GM23248 (cell line): ENCODE measurements at regions not wholly inside any gene's neighbourhood (a gene's known extent, or its start where the extent isn't known, plus 50 kb on each side); places are given as distances from the start of the nearest gene placed in this dataset.

ENCODE experiments used
- DNase-seq: peaks from one replicate; pipeline ENCODE4 v3.0.0-alpha.2; 2015
- H2AFZ ChIP-seq: fragments of 200-600 bp; sonication (generic); 2 replicates; pipeline ENCODE4 v1.6.1; 2016; ENCODE audit warnings: antibody characterized with exemption
- H3F3A ChIP-seq: fragments of 200-600 bp; sonication (generic); 2 replicates; pipeline ENCODE4 v1.6.1; 2016; ENCODE audit warnings: mild to moderate bottlenecking, antibody characterized with exemption, mixed run types; ENCODE audit not compliant: insufficient read depth
- H3K27ac ChIP-seq: fragments of 200-600 bp; sonication (generic); 2 replicates; pipeline ENCODE4 v1.5.1; 2016; ENCODE audit warnings: mild to moderate bottlenecking
- H3K27me3 ChIP-seq: fragments of 200-600 bp; sonication (generic); replicated peaks from 2 replicates; pipeline ENCODE4 v1.6.1; 2016; ENCODE audit warnings: mild to moderate bottlenecking; ENCODE audit not compliant: insufficient read depth
- H3K36me3 ChIP-seq: fragments of 200-600 bp; sonication (generic); 2 replicates; pipeline ENCODE4 v1.6.1; 2016; ENCODE audit warnings: low read depth, mild to moderate bottlenecking
- H3K4me1 ChIP-seq: fragments of 200-600 bp; sonication (generic); 2 replicates; pipeline ENCODE4 v1.6.1; 2016; ENCODE audit warnings: mild to moderate bottlenecking; ENCODE audit not compliant: insufficient read depth
- H3K4me2 ChIP-seq: fragments of 200-600 bp; sonication (generic); one replicate; pipeline ENCODE4 v1.6.1; 2016; ENCODE audit warnings: mild to moderate bottlenecking; ENCODE audit not compliant: unreplicated experiment
- H3K4me3 ChIP-seq: fragments of 200-600 bp; sonication (generic); 2 replicates; pipeline ENCODE4 v1.5.1; 2016; ENCODE audit warnings: mild to moderate bottlenecking
- H3K79me2 ChIP-seq: fragments of 200-600 bp; sonication (generic); 2 replicates; pipeline ENCODE4 v1.6.1; 2016; ENCODE audit warnings: mild to moderate bottlenecking; ENCODE audit not compliant: insufficient read depth
- H3K9ac ChIP-seq: fragments of 200-600 bp; sonication (generic); 2 replicates; pipeline ENCODE4 v1.6.1; 2016; ENCODE audit warnings: mild to moderate bottlenecking
- H3K9me2 ChIP-seq: fragments of 200-600 bp; sonication (generic); 2 replicates; pipeline ENCODE4 v1.6.1; 2016; ENCODE audit warnings: mixed run types, mild to moderate bottlenecking, moderate library complexity; ENCODE audit not compliant: insufficient read depth
- H3K9me3 ChIP-seq: fragments of 200-600 bp; sonication (generic); one replicate; pipeline ENCODE4 v1.6.1; 2017; ENCODE audit warnings: low read depth
- H4K20me1 ChIP-seq: fragments of 200-600 bp; sonication (generic); 2 replicates; pipeline ENCODE4 v1.6.0; 2016; ENCODE audit not compliant: insufficient read depth
- EZH2 ChIP-seq: fragments of 200-600 bp; sonication (generic); IDR thresholded peaks from 2 replicates; pipeline ENCODE4 v1.6.1; 2018; ENCODE audit warnings: antibody characterized with exemption, mild to moderate bottlenecking; ENCODE audit not compliant: insufficient read depth, poor library complexity, severe bottlenecking
- EZH2phosphoT487 ChIP-seq: fragments of 200-600 bp; sonication (generic); IDR thresholded peaks from 2 replicates; pipeline ENCODE4 v1.6.1; 2018; ENCODE audit warnings: antibody characterized with exemption, moderate library complexity, mild to moderate bottlenecking, low read depth; ENCODE audit not compliant: insufficient read depth
- WGBS, 2 experiments: methylation state at CpG; one replicate each; pipeline ENCODE4 v1.1.6; 2015 to 2017; ENCODE audit warnings: low lambda C conversion rate in 2 of 2, low coverage in 1 of 2; ENCODE audit errors: missing lambda C conversion rate in 2 of 2; 5-methylcytosine and 5-hydroxymethylcytosine counted together
- in situ Hi-C: fragments of 300-500 bp; cut with MboI; formaldehyde crosslinking; loops from 2 replicates; pipeline ENCODE4 v1.15.0; 2020

DNA sequence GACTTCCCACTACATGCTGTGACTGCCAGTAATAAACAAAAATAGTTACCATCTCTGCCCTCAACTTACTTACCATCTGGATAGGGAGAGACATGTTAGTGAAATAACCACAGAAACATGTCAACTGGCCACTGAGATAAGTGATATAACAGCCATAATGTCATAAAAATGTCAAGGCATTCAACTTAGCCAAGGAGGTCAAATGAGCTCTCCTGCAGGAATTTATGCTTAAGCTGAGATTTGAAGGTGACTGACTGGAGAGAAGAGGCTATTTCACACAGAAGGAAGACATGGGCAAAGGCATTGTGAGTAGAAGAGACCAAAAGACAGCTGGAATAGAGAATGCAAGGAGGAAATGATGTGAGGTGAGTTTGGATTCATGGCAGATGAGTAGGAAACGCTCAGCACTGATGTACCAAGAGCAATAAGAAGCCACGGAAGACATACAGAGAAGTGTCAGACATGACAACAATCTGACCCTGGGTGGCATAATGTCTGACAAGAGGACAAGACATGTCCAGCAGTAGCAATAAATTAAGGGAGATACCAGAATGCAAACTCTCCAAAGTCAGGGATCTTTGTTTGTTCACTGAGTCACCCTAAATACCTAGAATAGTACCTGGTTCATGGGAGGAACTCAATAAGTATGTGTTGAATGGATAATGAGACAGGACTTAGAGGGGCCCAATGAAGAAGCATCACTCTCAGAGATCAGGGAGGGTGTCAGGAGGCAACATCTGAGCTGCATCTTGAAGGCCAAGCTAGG lies 318.8 kb downstream of the ACTL7B start:
- no peaks in the 10 kb centered on the region for H3K27me3 ChIP-seq
- H3K4me1 ChIP-seq = peaks cover 17% of the 10 kb centered on the region
- H3K9ac ChIP-seq = no peak overlapping the region
- H3F3A ChIP-seq = peaks cover 18% of the 10 kb centered on the region
- no peak for TF ChIP-seq EZH2phosphoT487
- TF ChIP-seq EZH2 = no peak
- WGBS, 2 experiments = 78 to 85% methylated on average over 2 of the region's 2 CpGs
- H3K27ac ChIP-seq = no peak overlapping the region
- H3K4me3 ChIP-seq = no peak overlapping the region
- no peak overlapping the region for H3K4me2 ChIP-seq
- no peaks in the 10 kb centered on the region for H3K9me2 ChIP-seq
- no peak overlapping the region for H2AFZ ChIP-seq
- no peaks in the 10 kb centered on the region for H3K9me3 ChIP-seq
- in situ Hi-C loops = no loop called here
- no peaks in the 10 kb centered on the region for H3K79me2 ChIP-seq
- no peaks in the 10 kb centered on the region for H3K36me3 ChIP-seq
- H4K20me1 ChIP-seq = no peaks in the 10 kb centered on the region
- no peak for DNase-seq

GRCh38 chr9:108535526-108535925 lies 320.3 kb downstream of the ACTL7B start:
- no peak for DNase-seq
- in situ Hi-C loops = no loop called here
- H3K9ac ChIP-seq = no peak overlapping the region

GRCh38 chr9:108534741-108535140 lies 321.0 kb downstream of the ACTL7B start:
- no peaks in the 10 kb centered on the region for H3K27me3 ChIP-seq
- H3K9ac ChIP-seq = no peak overlapping the region
- H3K27ac ChIP-seq = peak overlapping the region; percentile 15; the same call in 1 of the 2 replicates
- no peaks in the 10 kb centered on the region for H3K9me3 ChIP-seq
- H3K79me2 ChIP-seq = no peaks in the 10 kb centered on the region
- peaks cover 17% of the 10 kb centered on the region for H3K4me1 ChIP-seq
- H3K4me3 ChIP-seq = no peak overlapping the region
- H3K36me3 ChIP-seq = no peaks in the 10 kb centered on the region
- H3F3A ChIP-seq = peaks cover 18% of the 10 kb centered on the region
- H3K4me2 ChIP-seq = peak overlapping the region; percentile 66
- no peaks in the 10 kb centered on the region for H3K9me2 ChIP-seq
- in situ Hi-C loops = no loop called here
- 7 to 11% methylated on average over 2 of the region's 2 CpGs for WGBS, 2 experiments
- 0 out of 2 replicates have a peak overlapping the region, but pooled peaks have one; percentile 38 for H2AFZ ChIP-seq
- TF ChIP-seq EZH2 (no peak), EZH2phosphoT487 (no peak)
- H4K20me1 ChIP-seq = no peaks in the 10 kb centered on the region
- peak; percentile 87 for DNase-seq

More at GRCh38 chr9:108535526-108535925, 320.3 kb downstream of the ACTL7B start:
- no peak for TF ChIP-seq EZH2phosphoT487
- TF ChIP-seq EZH2 = no peak
- Histone ChIP-seq H3K4me3 (no peak overlapping the region), H3K27ac (no peak overlapping the region), H3F3A (peaks cover 18% of the 10 kb centered on the region), H3K79me2 (no peaks in the 10 kb centered on the region), H3K36me3 (no peaks in the 10 kb centered on the region), H3K4me2 (peak overlapping the region; percentile 66), H4K20me1 (no peaks in the 10 kb centered on the region), H3K9me2 (no peaks in the 10 kb centered on the region), H3K9me3 (no peaks in the 10 kb centered on the region), H3K27me3 (no peaks in the 10 kb centered on the region), H2AFZ (no peak overlapping the region), H3K4me1 (peaks cover 17% of the 10 kb centered on the region)
- 86 to 96% methylated on average over 3 of the region's 3 CpGs for WGBS, 2 experiments

GRCh38 chr9:108530141-108530540 lies 325.6 kb downstream of the ACTL7B start:
- no peak overlapping the region for H3K4me2 ChIP-seq
- 95 to 98% methylated on average over 25 to 27 of the region's 29 CpGs for WGBS, 2 experiments
- in situ Hi-C loops = no loop called here
- peaks cover 15% of the 10 kb centered on the region for H3F3A ChIP-seq
- H3K27ac ChIP-seq = no peak overlapping the region
- H3K9me3 ChIP-seq = no peaks in the 10 kb centered on the region
- no peak overlapping the region for H3K4me3 ChIP-seq
- no peaks in the 10 kb centered on the region for H4K20me1 ChIP-seq
- H3K27me3 ChIP-seq = no peaks in the 10 kb centered on the region
- TF ChIP-seq EZH2 (no peak), EZH2phosphoT487 (no peak)
- no peak overlapping the region for H3K9ac ChIP-seq
- no peaks in the 10 kb centered on the region for H3K79me2 ChIP-seq
- H3K4me1 ChIP-seq = peaks cover 7% of the 10 kb centered on the region
- H2AFZ ChIP-seq = no peak overlapping the region
- DNase-seq = no peak
- H3K36me3 ChIP-seq = no peaks in the 10 kb centered on the region
- H3K9me2 ChIP-seq = no peaks in the 10 kb centered on the region
